HepG2 (cell line): ENCODE measurements at regions not wholly inside any gene's neighbourhood (a gene's known extent, or its start where the extent isn't known, plus 50 kb on each side); places are given as distances from the start of the nearest gene placed in this dataset.

Experiments used
- ATAC-seq: fragments of 200-7000 bp; cut with Tn5 transposase; 3 replicates; pipeline ENCODE4 v1.9.1; 2020; ENCODE audit warnings: mild to moderate bottlenecking, moderate library complexity
- BruUV-seq: library from RNA; stranded (reverse); fragments of 400-500 nt; replicated peaks from 2 replicates; lab custom pipeline; 2021; lab: Mats Ljungman, UMichigan
- CTCF ChIA-PET: fragments of 300-600 bp; formaldehyde crosslinking; extraction: SDS; loops from one replicate; lab custom pipeline; 2021; ENCODE audit warnings: low total read pairs, inconsistent platforms, low intra/inter-chr PET ratio; lab: Yijun Ruan, JAX
- POLR2A ChIA-PET: fragments of 350-600 bp; sonication (Branson Sonifier 250); formaldehyde crosslinking; loops from one replicate; lab custom pipeline; 2020; ENCODE audit warnings: antibody characterized with exemption, inconsistent platforms; lab: Yijun Ruan, JAX
- DNase-seq: peaks from one replicate; pipeline ENCODE4 v3.0.0-alpha.2; 2015; ENCODE audit warnings: low spot score
- FAIRE-seq: peaks from 3 replicates; lab custom pipeline; 2011; peaks lifted over from hg19 to GRCh38; lab: Jason Lieb, UNC
- H2AFZ ChIP-seq: one replicate; pipeline ENCODE4 v1.6.1; 2011; ENCODE audit warnings: low read length, inconsistent platforms
- H3K27ac ChIP-seq: fragments of 300-600 bp; 3 replicates; pipeline ENCODE4 v1.8.0; 2011; ENCODE audit warnings: mixed run types, mild to moderate bottlenecking, mixed read lengths, low read length, inconsistent platforms; ENCODE audit not compliant: insufficient read depth; ENCODE audit errors: extremely low read length
- H3K27me3 ChIP-seq, 2 experiments: fragments of 200-600 bp in 1 of 2; 2 replicates in 1 of 2; 3 replicates in 1 of 2; pipeline versions ENCODE4 v1.6.0 to v1.8.0; 2011; ENCODE audit warnings: low read length in 2 of 2, mild to moderate bottlenecking in 2 of 2, moderate library complexity in 2 of 2, inconsistent platforms in 1 of 2; ENCODE audit not compliant: insufficient read depth in 2 of 2, control insufficient read depth in 1 of 2
- H3K36me3 ChIP-seq, 2 experiments: fragments of 200-600 bp in 1 of 2; replicated peaks in 1 of 2; 2 replicates in 1 of 2; 3 replicates in 1 of 2; pipeline versions ENCODE4 v1.5.1 to v1.8.0; 2011; ENCODE audit warnings: low read length in 2 of 2, inconsistent platforms in 1 of 2; ENCODE audit not compliant: insufficient read depth in 2 of 2, control insufficient read depth in 1 of 2
- H3K4me1 ChIP-seq: 2 replicates; pipeline ENCODE4 v1.5.1; 2012; ENCODE audit warnings: low read length, inconsistent platforms; ENCODE audit not compliant: insufficient read depth
- H3K4me2 ChIP-seq: 2 replicates; pipeline ENCODE4 v1.6.0; 2011; ENCODE audit warnings: low read depth, low read length, inconsistent platforms
- H3K4me3 ChIP-seq, 3 experiments: fragments of 200-600 bp in 1 of 3; sonication (generic), shearing (Covaris generic) in 1 of 3; replicated peaks in 1 of 3; 2 replicates each; pipeline ENCODE4 v1.5.1; 2011 to 2016; ENCODE audit warnings: low read length in 3 of 3, inconsistent platforms in 2 of 3, low read depth in 2 of 3, mild to moderate bottlenecking in 2 of 3, control low read depth in 1 of 3, mixed read lengths in 1 of 3; ENCODE audit not compliant: insufficient read depth in 1 of 3
- H3K79me2 ChIP-seq: one replicate; pipeline ENCODE4 v1.6.1; 2011; ENCODE audit warnings: low read length, inconsistent platforms; ENCODE audit not compliant: insufficient read depth
- H3K9ac ChIP-seq: 2 replicates; pipeline ENCODE4 v1.6.0; 2011; ENCODE audit warnings: mild to moderate bottlenecking, low read depth, low read length, inconsistent platforms; ENCODE audit not compliant: insufficient read depth
- H3K9me3 ChIP-seq: 2 replicates; pipeline ENCODE4 v1.5.1; 2012; ENCODE audit warnings: mild to moderate bottlenecking, low read length
- H4K20me1 ChIP-seq: 2 replicates; pipeline ENCODE4 v1.6.0; 2011; ENCODE audit warnings: inconsistent platforms, mild to moderate bottlenecking, low read length, moderate library complexity; ENCODE audit not compliant: insufficient read depth
- AGO1 ChIP-seq: fragments of 200-400 bp; formaldehyde crosslinking; IDR thresholded peaks from 2 replicates; pipeline ENCODE4 v1.6.1; 2017; ENCODE audit warnings: mild to moderate bottlenecking, low read depth, low read length, moderate library complexity; ENCODE audit not compliant: poor library complexity, severe bottlenecking
- BHLHE40 ChIP-seq: IDR thresholded peaks from 2 replicates; pipeline ENCODE4 v1.6.1; 2011; ENCODE audit warnings: low read length, improper control_type of control experiment
- GPN1 ChIP-seq: sonication (generic); formaldehyde crosslinking; IDR thresholded peaks from 2 replicates; pipeline ENCODE4 v1.5.1; 2020; ENCODE audit warnings: missing genetic modification reagents, borderline replicate concordance
- MTA3 ChIP-seq: sonication (generic); formaldehyde crosslinking; IDR thresholded peaks from 2 replicates; pipeline ENCODE4 v1.4.0; 2020; ENCODE audit warnings: missing genetic modification reagents
- NCOR1 ChIP-seq: fragments of 200-600 bp; sonication (generic); IDR thresholded peaks from 2 replicates; pipeline ENCODE4 v1.7.0; 2017; ENCODE audit warnings: antibody characterized with exemption, low read length, borderline replicate concordance
- PBX3 ChIP-seq: sonication (generic); formaldehyde crosslinking; IDR thresholded peaks from 2 replicates; pipeline ENCODE4 v1.8.1; 2023; ENCODE audit warnings: missing genetic modification reagents, inconsistent platforms, borderline replicate concordance
- PHB2 ChIP-seq: fragments of 450-650 bp; IDR thresholded peaks from 2 replicates; pipeline ENCODE4 v1.6.1; 2018; ENCODE audit not compliant: partially characterized antibody
- SIN3B ChIP-seq: fragments of 150-350 bp; IDR thresholded peaks from 2 replicates; pipeline ENCODE4 v1.6.1; 2014; ENCODE audit warnings: low read length
- TFAP4 ChIP-seq: sonication (generic); IDR thresholded peaks from 2 replicates; pipeline ENCODE4 v1.6.1; 2016; ENCODE audit warnings: low read depth, borderline replicate concordance
- XRCC5 ChIP-seq: fragments of 200-400 bp; formaldehyde crosslinking; optimal IDR thresholded peaks from 2 replicates; pipeline ENCODE3; 2017; ENCODE audit warnings: mild to moderate bottlenecking, low read length
- ZBTB26 ChIP-seq: IDR thresholded peaks from 2 replicates; pipeline ENCODE4 v1.6.1; 2016; ENCODE audit warnings: missing compliant biosample characterization, missing genetic modification reagents, borderline replicate concordance
- ZFX ChIP-seq: sonication (generic); formaldehyde crosslinking; IDR thresholded peaks from 2 replicates; pipeline ENCODE4 v1.4.0; 2020; ENCODE audit warnings: mild to moderate bottlenecking, low read depth, missing genetic modification reagents, moderate library complexity
- ZNF761 ChIP-seq: sonication (generic); formaldehyde crosslinking; conservative IDR thresholded peaks from 2 replicates; pipeline ENCODE4 v1.4.0; 2020; ENCODE audit warnings: mild to moderate bottlenecking, missing genetic modification reagents
- ZNF777 ChIP-seq: sonication (generic); formaldehyde crosslinking; IDR thresholded peaks from 2 replicates; pipeline ENCODE4 v1.4.0; 2020; ENCODE audit warnings: missing genetic modification reagents
- ZNF781 ChIP-seq: sonication (generic); formaldehyde crosslinking; IDR thresholded peaks from 2 replicates; pipeline ENCODE4 v1.5.1; 2020; ENCODE audit warnings: borderline replicate concordance, mild to moderate bottlenecking, missing genetic modification reagents; ENCODE audit errors: not compliant biosample characterization
- ZSCAN22 ChIP-seq: sonication (generic); formaldehyde crosslinking; IDR thresholded peaks from 2 replicates; pipeline ENCODE4 v1.4.0; 2020; ENCODE audit warnings: mild to moderate bottlenecking, missing genetic modification reagents
- ZSCAN29 ChIP-seq: sonication (generic); formaldehyde crosslinking; conservative IDR thresholded peaks from 2 replicates; pipeline ENCODE4 v1.4.0; 2020; ENCODE audit warnings: mild to moderate bottlenecking, missing genetic modification reagents
- WGBS: methylation state at CpG from one replicate; pipeline ENCODE4 v1.1.6; 2017; ENCODE audit warnings: low lambda C conversion rate; 5-methylcytosine and 5-hydroxymethylcytosine counted together
- in situ Hi-C: cut with HindIII; loops from 2 replicates; pipeline ENCODE4 v1.10.0; 2017; ENCODE audit warnings: low pct_unique_long_range_greater_than_20kb; ENCODE audit not compliant: extremely low pct_ligation_motif_present
- intact Hi-C: fragments of 100-400 bp; cut with micrococcal nuclease; formaldehyde crosslinking; loops from one replicate; pipeline ENCODE4 v1.10.0; 2022; ENCODE audit not compliant: unreplicated experiment
- TF ChIP-seq, protein P1 (sequence below): sonication (generic); formaldehyde crosslinking; IDR thresholded peaks from 2 replicates; pipeline ENCODE4 v1.4.0; 2020; ENCODE audit warnings: mild to moderate bottlenecking, missing genetic modification reagents, borderline replicate concordance
- TF ChIP-seq, protein P2 (sequence below): sonication (generic); formaldehyde crosslinking; IDR thresholded peaks from 2 replicates; pipeline ENCODE4 v1.5.0; 2020; ENCODE audit warnings: missing genetic modification reagents

DNA sequence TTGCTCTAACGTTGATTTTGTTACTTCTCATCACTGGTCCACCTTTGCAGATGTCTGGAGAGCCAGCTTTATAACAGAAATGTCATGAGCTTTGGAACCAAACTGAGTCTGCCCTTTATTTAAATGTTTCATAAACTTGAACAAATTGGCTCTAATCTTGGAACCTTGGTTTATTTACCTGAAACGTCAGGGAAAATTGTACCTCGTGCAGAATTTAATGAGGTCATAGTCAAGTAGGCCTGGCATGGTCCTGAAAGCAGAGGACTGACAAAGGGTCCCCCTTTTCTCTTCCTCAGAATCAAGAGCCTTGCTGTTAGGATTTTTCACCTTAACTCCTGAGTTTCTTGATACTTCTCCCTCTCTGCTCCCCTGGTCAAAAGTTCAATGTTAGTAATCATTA is 828.0 kb downstream of the GRID1 start (continued):
- TF ChIP-seq, protein P1, sequence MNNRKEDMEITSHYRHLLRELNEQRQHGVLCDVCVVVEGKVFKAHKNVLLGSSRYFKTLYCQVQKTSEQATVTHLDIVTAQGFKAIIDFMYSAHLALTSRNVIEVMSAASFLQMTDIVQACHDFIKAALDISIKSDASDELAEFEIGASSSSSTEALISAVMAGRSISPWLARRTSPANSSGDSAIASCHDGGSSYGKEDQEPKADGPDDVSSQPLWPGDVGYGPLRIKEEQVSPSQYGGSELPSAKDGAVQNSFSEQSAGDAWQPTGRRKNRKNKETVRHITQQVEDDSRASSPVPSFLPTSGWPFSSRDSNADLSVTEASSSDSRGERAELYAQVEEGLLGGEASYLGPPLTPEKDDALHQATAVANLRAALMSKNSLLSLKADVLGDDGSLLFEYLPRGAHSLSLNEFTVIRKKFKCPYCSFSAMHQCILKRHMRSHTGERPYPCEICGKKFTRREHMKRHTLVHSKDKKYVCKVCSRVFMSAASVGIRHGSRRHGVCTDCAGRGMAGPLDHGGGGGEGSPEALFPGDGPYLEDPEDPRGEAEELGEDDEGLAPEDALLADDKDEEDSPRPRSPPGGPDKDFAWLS (CRISPR knock-in tag), result no peak
- TF ChIP-seq ZBTB26 (CRISPR knock-in tag) (no peak), PBX3 (CRISPR knock-in tag) (no peak)

DNA sequence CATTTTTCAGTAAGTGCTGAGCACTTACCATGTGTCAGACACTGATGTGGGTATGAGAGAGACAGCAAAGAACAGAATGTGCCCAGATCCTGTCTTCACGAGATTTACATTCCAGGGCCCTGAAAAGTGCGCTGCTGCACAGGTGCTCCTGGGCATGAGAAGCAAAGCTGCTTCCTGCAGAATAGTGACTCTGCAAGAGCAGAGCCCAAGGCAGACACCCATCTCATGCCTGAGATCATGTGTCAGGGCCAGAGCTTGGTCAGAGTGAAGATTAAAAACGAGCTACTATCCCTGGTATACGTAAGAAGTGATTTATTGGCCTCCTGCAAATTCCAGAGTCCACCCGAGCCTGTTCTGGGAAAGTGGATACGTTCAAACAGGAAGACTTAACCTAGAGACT is 824.4 kb downstream of the GRID1 start:
- no peak for DNase-seq
- no peak overlapping the region for H2AFZ ChIP-seq
- no peaks in the 10 kb centered on the region for H3K36me3 ChIP-seq
- no peaks in the 10 kb centered on the region for H4K20me1 ChIP-seq
- H3K4me1 ChIP-seq, result no peaks in the 10 kb centered on the region
- 3% methylated on average over 6 of the region's 6 CpGs for WGBS
- H3K4me3 ChIP-seq, result no peak overlapping the region
- intact Hi-C loops (no loop called here), in situ Hi-C loops (no loop called here)
- no peaks in the 10 kb centered on the region for H3K79me2 ChIP-seq
- H3K27ac ChIP-seq, result no peak overlapping the region
- no peak overlapping the region for H3K9ac ChIP-seq
- no peaks in the 10 kb centered on the region for H3K27me3 ChIP-seq
- POLR2A ChIA-PET, result no interaction called here
- no peak overlapping the region for H3K4me2 ChIP-seq
- BruUV-seq, result no TSS peak
- H3K9me3 ChIP-seq, result no peaks in the 10 kb centered on the region
- ATAC-seq, result no peak
- CTCF ChIA-PET, result no interaction called here
- FAIRE-seq, result no peak
- TF ChIP-seq ZNF777 (no peak), PHB2 (no peak), MTA3 (no peak), ZNF781 (CRISPR knock-in tag) (no peak), GPN1 (CRISPR knock-in tag) (no peak), ZSCAN22 (CRISPR knock-in tag) (no peak), ZSCAN29 (CRISPR knock-in tag) (no peak), SIN3B (no peak), ZNF761 (CRISPR knock-in tag) (no peak), ZFX (no peak), AGO1 (no peak), NCOR1 (no peak), XRCC5 (no peak), TFAP4 (no peak), BHLHE40 (no peak)
- TF ChIP-seq, protein P2, sequence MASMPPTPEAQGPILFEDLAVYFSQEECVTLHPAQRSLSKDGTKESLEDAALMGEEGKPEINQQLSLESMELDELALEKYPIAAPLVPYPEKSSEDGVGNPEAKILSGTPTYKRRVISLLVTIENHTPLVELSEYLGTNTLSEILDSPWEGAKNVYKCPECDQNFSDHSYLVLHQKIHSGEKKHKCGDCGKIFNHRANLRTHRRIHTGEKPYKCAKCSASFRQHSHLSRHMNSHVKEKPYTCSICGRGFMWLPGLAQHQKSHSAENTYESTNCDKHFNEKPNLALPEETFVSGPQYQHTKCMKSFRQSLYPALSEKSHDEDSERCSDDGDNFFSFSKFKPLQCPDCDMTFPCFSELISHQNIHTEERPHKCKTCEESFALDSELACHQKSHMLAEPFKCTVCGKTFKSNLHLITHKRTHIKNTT, result no peak
